ENCODE measurements at regions not wholly inside any gene's neighbourhood (a gene's known extent, or its start where the extent isn't known, plus 50 kb on each side); places are given as distances from the start of the nearest gene placed in this dataset.
A peak's percentile ranks its signal among the peaks of the same experiment; 100 is the strongest.

DNA sequence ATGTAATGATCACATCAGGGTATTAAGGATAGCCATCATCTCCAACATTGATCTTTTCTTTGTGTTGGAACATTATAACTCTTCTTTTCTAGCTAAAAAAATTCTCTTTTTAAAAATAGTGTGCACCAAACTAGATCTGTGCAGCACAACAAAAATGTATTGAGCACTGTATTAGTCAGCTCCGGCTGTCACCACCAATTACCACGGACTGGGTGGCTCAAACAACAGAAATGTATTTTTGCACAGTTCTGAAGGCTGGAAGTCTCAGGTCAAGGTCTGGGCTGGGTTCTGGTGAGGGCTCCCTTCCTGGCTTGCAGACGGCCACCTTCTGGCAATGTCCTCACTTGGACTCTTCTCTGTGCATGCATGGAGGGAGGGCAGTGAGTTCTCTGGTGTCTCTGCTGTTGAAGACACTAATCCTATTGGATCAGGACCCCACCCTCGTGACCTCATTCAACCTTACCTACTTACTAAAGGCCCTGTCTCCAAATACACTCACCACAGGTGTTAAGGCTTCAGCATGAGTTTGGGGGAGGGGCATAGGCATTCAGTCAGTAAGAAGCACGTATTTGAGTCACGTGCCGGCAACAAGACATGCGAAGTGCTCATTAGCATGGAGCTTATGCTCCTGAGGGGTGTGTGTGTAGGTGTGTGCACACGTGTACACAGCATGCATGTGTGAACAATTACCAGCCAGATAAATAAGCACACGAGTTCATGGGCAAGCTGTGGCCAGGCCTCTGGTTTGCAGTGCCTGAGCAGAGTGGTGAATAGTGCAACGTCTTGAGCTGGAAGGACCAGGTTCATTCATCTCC, 89.4 kb upstream of the SH3PXD2B start:
- CTCF ChIA-PET (ENCODE audit: partially characterized antibody), result interaction anchor here (0.6 to 2.8 kb wide), 7 partner anchors 8 to 83 kb away, joined by 3 to 10 read pairs (median 3); no protein-coding TSS in a partner anchor

More for the DNA sequence above, 89.4 kb upstream of the SH3PXD2B start:
- H3K4me3 ChIP-seq (ENCODE audit: extremely low read depth in 1 of 4, insufficient read depth in 2 of 4, low read depth in 3 of 4, low read length in 4 of 4), result no peak overlapping the region
- no peaks in the 10 kb centered on the region for H3K79me1 ChIP-seq (ENCODE audit: low read depth, low read length)
- no peak overlapping the region for H2BK15ac ChIP-seq (ENCODE audit: low read length)
- FAIRE-seq (no peak), DNase-seq (ENCODE audit: low read depth in 1 of 2, low spot score in 2 of 2) (peak in 1 of 2 experiments; percentile 39)
- WGBS, 2 experiments (ENCODE audit: extremely low coverage in 1 of 2, insufficient coverage in 1 of 2, insufficient read length in 1 of 2, insufficient replicate concordance in 2 of 2, low coverage in 1 of 2, low lambda C conversion rate in 2 of 2, missing lambda C conversion rate in 1 of 2), result 82% methylated on average over 11 of the region's 11 CpGs; no CpG with 5 or more reads in 1 of the 2 experiments
- H3K18ac ChIP-seq (ENCODE audit: extremely low read depth, low read length), result no peak overlapping the region
- TF ChIP-seq CREB1 (IDR thresholded peaks at IDR 0.05), result no peak
- H3K79me2 ChIP-seq (ENCODE audit: control insufficient read depth in 1 of 2, insufficient read depth in 2 of 2, low read length in 2 of 2), result no peaks in the 10 kb centered on the region
- H3K14ac ChIP-seq (ENCODE audit: insufficient read length), result no peak overlapping the region
- peaks cover 0 to 2% (median 0%) of the 10 kb centered on the region in 4 experiments; a peak in 3 of 7 replicates for H3K27me3 ChIP-seq (replicated peaks in 1 of 4; ENCODE audit: control insufficient read depth in 3 of 4, extremely low read depth in 1 of 4, insufficient read depth in 3 of 4, low read length in 3 of 4)
- no peak overlapping the region for H2BK120ac ChIP-seq (replicated peaks; ENCODE audit: low read depth, low read length)
- no peak overlapping the region for H3K23ac ChIP-seq (ENCODE audit: insufficient read length)
- H4K5ac ChIP-seq (ENCODE audit: insufficient read length, low read depth, low read length), result no peak overlapping the region
- no peak overlapping the region for H2BK20ac ChIP-seq (ENCODE audit: low read length)
- H3K4ac ChIP-seq (replicated peaks; ENCODE audit: insufficient read length, low read depth, low read length), result no peak overlapping the region
- H3K27ac ChIP-seq (ENCODE audit: low read depth, low read length), result no peak overlapping the region
- H3K56ac ChIP-seq (replicated peaks; ENCODE audit: insufficient read length, low read depth, low read length), result no peak overlapping the region
- peaks cover 0 to 8% (median 2%) of the 10 kb centered on the region in 4 experiments; a peak in 3 of 7 replicates for H3K4me1 ChIP-seq (replicated peaks in 1 of 4; ENCODE audit: control insufficient read depth in 3 of 4, insufficient read depth in 4 of 4, low read length in 3 of 4)
- H3K36me3 ChIP-seq (ENCODE audit: control insufficient read depth in 2 of 4, insufficient read depth in 4 of 4, low read length in 3 of 4), result no peaks in the 10 kb centered on the region
- H3K23me2 ChIP-seq (ENCODE audit: low read depth, low read length), result no peaks in the 10 kb centered on the region
- no peak overlapping the region for H2AK5ac ChIP-seq (ENCODE audit: low read depth, low read length)
- H4K8ac ChIP-seq (ENCODE audit: extremely low read depth, insufficient read depth, low read length), result no peak overlapping the region
- H4K91ac ChIP-seq (replicated peaks; ENCODE audit: insufficient read length, low read length), result no peak overlapping the region
- H4K20me1 ChIP-seq (replicated peaks in 1 of 2; ENCODE audit: control insufficient read depth in 1 of 2, insufficient read depth in 2 of 2, low read length in 2 of 2), result no peaks in the 10 kb centered on the region
- H2BK12ac ChIP-seq (ENCODE audit: low read depth, low read length), result no peak overlapping the region; the same call in 1 of the 2 replicates
- no peak overlapping the region for H2BK5ac ChIP-seq (ENCODE audit: low read depth, low read length)
- H3K9me3 ChIP-seq (ENCODE audit: insufficient read depth in 2 of 2, low read depth in 1 of 2, low read length in 1 of 2), result peaks cover 0 to 2% of the 10 kb centered on the region in 2 experiments; a peak in 1 of 4 replicates
- POLR2A ChIA-PET (ENCODE audit: partially characterized antibody), result interaction anchor here (0.6 to 1.2 kb wide), 2 partner anchors 13 to 145 kb away, joined by 3 read pairs; no protein-coding TSS in a partner anchor
- no peak overlapping the region for H3K9ac ChIP-seq (replicated peaks in 1 of 4; ENCODE audit: extremely low read depth in 1 of 4, low read depth in 3 of 4, low read length in 3 of 4)
- no peak overlapping the region for H3K4me2 ChIP-seq (ENCODE audit: insufficient read depth in 1 of 2, low read depth in 2 of 2, low read length in 2 of 2)
- H2AFZ ChIP-seq (ENCODE audit: low read length), result no peak overlapping the region

All from H1 (cell line).